OCI-LY1 (cell line): ENCODE measurements at regions not wholly inside any gene's neighbourhood (a gene's known extent, or its start where the extent isn't known, plus 50 kb on each side); places are given as distances from the start of the nearest gene placed in this dataset.

ENCODE experiments used
- CTCF ChIP-seq: fragments of 200-600 bp; sonication (generic), shearing (Covaris generic); IDR thresholded peaks from 2 replicates; pipeline ENCODE4 v1.5.1; 2017; ENCODE audit warnings: mild to moderate bottlenecking, antibody characterized with exemption, low read length, moderate library complexity, mixed read lengths
- EZH2 ChIP-seq: fragments of 200-600 bp; sonication (generic), shearing (Covaris generic); IDR thresholded peaks from 2 replicates; pipeline ENCODE4 v1.8.0; 2017; ENCODE audit warnings: borderline replicate concordance, mixed run types, mild to moderate bottlenecking, antibody characterized with exemption, low read length, moderate library complexity, mixed read lengths

GRCh38 chr20:6397115-6397514 is 274.3 kb upstream of the FERMT1 start:
- TF ChIP-seq EZH2 (no peak), CTCF (no peak)
